GM12892 (cell line): ENCODE measurements at regions not wholly inside any gene's neighbourhood (a gene's known extent, or its start where the extent isn't known, plus 50 kb on each side); places are given as distances from the start of the nearest gene placed in this dataset.
"Not testable (repeated sequence)": the region's sequence is repeated elsewhere in the genome, so short reads cannot be mapped to it uniquely, and the experiment has no call there.

ENCODE experiments used
- DNase-seq: peaks from one replicate; pipeline ENCODE4 v3.0.0; 2011; ENCODE audit not compliant: insufficient read length
- FAIRE-seq: peaks from 2 replicates; lab custom pipeline; 2011; peaks lifted over from hg19 to GRCh38; lab: Jason Lieb, UNC
- POLR2A ChIP-seq: IDR thresholded peaks from 2 replicates; pipeline ENCODE4 v1.6.1; 2011; ENCODE audit warnings: low read depth, low read length, control low read depth
- POLR2AphosphoS5 ChIP-seq: IDR thresholded peaks from 2 replicates; pipeline ENCODE4 v1.6.1; 2011; ENCODE audit warnings: low read depth, low read length, control low read depth
- TAF1 ChIP-seq: IDR thresholded peaks from 2 replicates; pipeline ENCODE4 v1.6.1; 2011; ENCODE audit warnings: low read depth, mild to moderate bottlenecking, control low read depth, low read length, borderline replicate concordance

- DNase-seq (no peak), FAIRE-seq (no peak)
- no peak for TF ChIP-seq TAF1
- TF ChIP-seq POLR2AphosphoS5 = no peak
- no peak for TF ChIP-seq POLR2A
Observed at GRCh38 chr5:57002959-57003485, 51.1 kb upstream of the MIER3 start.

GRCh38 chr5:57003566-57003965 lies 51.6 kb upstream of the MIER3 start:
- DNase-seq, FAIRE-seq: not testable (repeated sequence)

DNA sequence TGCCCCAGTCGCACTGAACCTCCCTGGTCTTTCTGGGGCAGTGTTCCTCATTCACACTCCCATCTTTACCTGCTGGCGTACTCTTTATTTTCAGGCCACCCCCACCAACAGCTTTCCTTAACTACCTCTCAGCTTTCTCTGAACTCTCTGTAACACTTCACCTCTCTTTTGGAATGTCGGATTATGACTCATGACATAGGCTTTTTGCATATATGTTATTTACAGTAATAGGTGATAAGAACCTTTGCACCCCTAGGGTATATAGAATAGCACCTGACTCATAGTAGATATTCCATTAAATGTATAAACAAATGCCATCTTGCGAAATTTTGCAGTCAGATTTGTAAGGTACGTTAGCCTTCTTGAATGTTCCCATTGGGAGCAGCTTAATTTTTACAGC lies 52.9 kb upstream of the MIER3 start:
- no peak for FAIRE-seq
- TF ChIP-seq POLR2A = no peak
- TF ChIP-seq TAF1 = no peak
- no peak for TF ChIP-seq POLR2AphosphoS5

GRCh38 chr5:57007344-57007743 lies 55.4 kb upstream of the MIER3 start:
- no peak for FAIRE-seq
- TF ChIP-seq TAF1 (no peak), POLR2AphosphoS5 (no peak), POLR2A (no peak)

More for the DNA sequence above, 52.9 kb upstream of the MIER3 start:
- DNase-seq = no peak

GRCh38 chr5:57009811-57010210 lies 57.9 kb upstream of the MIER3 start:
- FAIRE-seq (no peak), DNase-seq (no peak)
- TF ChIP-seq TAF1 (no peak), POLR2A (no peak), POLR2AphosphoS5 (no peak)

More at GRCh38 chr5:57007344-57007743, 55.4 kb upstream of the MIER3 start:
- DNase-seq = no peak

GRCh38 chr5:57010786-57011185 lies 58.9 kb upstream of the MIER3 start:
- no peak for TF ChIP-seq POLR2AphosphoS5
- no peak for TF ChIP-seq POLR2A
- no peak for TF ChIP-seq TAF1
- FAIRE-seq = no peak
- DNase-seq = no peak

- FAIRE-seq (no peak), DNase-seq (no peak)
- TF ChIP-seq POLR2A (no peak), POLR2AphosphoS5 (no peak), TAF1 (no peak)
Observed at GRCh38 chr5:57012511-57012910, 60.6 kb upstream of the MIER3 start.

- DNase-seq (no peak), FAIRE-seq (no peak)
- no peak for TF ChIP-seq TAF1
- TF ChIP-seq POLR2A = no peak
- TF ChIP-seq POLR2AphosphoS5 = no peak
Observed at GRCh38 chr5:57025961-57026360, 74.0 kb upstream of the MIER3 start.

DNA sequence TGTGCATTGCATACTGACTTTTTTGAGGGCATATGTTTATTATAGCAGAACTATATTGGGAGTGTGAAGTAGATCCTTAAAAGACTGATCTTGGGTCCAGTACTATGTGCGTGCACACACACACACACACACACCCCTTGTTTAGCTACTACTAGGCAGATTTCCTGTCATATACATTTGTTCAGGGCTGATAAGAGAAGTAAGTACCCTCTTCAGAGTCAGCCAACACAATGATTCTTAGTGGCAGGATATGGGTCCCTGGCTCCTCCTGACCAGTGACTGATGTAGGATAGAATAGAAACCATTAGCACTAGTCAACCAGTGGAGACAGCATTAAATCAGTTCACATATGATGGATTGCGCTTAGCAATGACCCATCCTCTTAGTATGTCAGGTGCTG lies 76.2 kb upstream of the MIER3 start:
- DNase-seq = no peak
- FAIRE-seq = no peak
- TF ChIP-seq TAF1 (no peak), POLR2AphosphoS5 (no peak), POLR2A (no peak)

DNA sequence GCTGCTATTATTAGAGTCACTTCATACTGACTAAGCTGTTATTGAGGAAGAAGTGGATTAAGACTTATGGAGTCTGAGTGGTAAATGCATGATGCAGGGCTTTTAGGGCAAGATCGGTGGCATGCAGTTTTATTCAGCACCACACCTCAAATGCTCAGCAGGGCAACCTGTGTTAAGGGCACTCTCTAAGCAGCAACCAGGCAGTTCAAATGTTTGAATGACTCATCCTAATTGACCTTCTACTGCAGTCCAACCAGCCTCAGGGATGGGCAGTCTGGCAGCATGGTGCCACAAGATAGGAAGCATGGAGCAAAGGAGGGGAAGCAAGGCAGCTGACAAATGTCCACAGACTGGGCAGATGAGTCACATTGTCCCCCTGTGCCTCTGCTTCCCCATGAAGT lies 80.2 kb upstream of the MIER3 start:
- TF ChIP-seq POLR2AphosphoS5 (no peak), POLR2A (no peak), TAF1 (no peak)
- FAIRE-seq (no peak), DNase-seq (no peak)

DNA sequence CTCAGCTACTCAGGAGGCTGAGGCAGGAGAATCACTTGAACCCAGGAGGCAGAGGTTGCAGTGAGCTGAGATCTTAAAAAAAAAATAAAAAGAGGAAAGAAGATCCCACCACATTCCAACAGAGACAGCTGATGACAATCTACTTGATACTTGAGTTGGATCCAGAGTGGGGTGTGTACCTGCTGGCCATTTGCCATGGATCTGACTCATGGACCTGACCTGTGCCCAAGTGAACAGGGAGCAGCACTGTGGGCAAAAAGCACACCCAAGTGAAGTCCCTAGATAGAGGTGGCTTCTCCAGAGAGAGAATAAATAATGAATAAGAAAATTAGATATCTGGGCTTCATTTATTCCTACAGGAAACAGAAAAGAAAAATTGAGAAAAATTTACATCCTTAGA lies 81.2 kb upstream of the MIER3 start:
- no peak for TF ChIP-seq POLR2A
- TF ChIP-seq TAF1 = no peak
- TF ChIP-seq POLR2AphosphoS5 = no peak
- FAIRE-seq (no peak), DNase-seq (no peak)

GRCh38 chr5:57033503-57033902 lies 81.6 kb upstream of the MIER3 start:
- FAIRE-seq (no peak), DNase-seq (no peak)
- no peak for TF ChIP-seq POLR2AphosphoS5
- TF ChIP-seq POLR2A = no peak
- no peak for TF ChIP-seq TAF1

- FAIRE-seq (no peak), DNase-seq (no peak)
- TF ChIP-seq POLR2AphosphoS5 (no peak), TAF1 (no peak), POLR2A (no peak)
Observed at GRCh38 chr5:57034201-57034916, 82.4 kb upstream of the MIER3 start.

- FAIRE-seq (no peak), DNase-seq (no peak)
- TF ChIP-seq POLR2AphosphoS5 (no peak), POLR2A (no peak), TAF1 (no peak)
Observed at GRCh38 chr5:57035955-57036354, 84.0 kb upstream of the MIER3 start.

DNA sequence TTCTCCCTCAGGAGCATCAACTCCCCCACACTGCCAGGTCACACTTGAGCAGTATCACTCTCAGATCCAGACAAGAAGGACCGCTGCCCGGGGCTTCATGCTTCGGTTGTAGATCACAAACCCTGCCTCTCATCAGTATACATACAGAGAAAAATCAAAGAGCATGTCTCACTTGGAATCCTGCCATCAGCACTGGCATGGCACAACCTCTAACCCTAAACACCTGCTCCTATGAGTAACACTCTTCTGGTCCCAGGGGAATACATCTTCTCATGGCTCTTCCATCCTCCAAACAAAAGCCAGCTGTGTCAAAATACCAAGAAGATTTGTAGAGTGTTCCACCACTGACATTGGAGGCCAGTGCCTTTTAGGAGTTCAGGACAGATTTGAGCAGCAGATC lies 84.8 kb upstream of the MIER3 start:
- DNase-seq (no peak), FAIRE-seq (no peak)
- TF ChIP-seq POLR2A (no peak), TAF1 (no peak), POLR2AphosphoS5 (no peak)
